ENCODE measurements at regions not wholly inside any gene's neighbourhood (a gene's known extent, or its start where the extent isn't known, plus 50 kb on each side); places are given as distances from the start of the nearest gene placed in this dataset.

DNA sequence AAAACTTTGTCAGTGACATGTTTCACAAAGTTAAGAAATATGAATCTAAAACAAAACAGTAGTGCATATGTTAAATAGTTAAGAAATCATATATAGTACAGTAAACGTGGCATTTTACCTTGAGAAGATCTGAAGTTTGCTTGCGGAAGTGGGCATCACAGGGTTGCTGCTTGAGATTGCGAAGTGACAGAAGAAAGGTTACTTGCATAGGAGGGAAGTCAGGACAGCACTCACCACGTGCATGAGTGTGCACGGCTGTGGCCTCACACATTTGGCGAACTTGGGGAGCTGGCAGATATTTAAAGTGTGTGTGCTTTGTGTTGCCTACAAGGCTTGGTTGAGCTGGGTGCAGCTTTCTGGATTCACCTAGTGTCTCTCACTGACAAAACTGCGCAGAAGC is 431.5 kb upstream of the ARID1B start:
- TF ChIP-seq, protein P1, sequence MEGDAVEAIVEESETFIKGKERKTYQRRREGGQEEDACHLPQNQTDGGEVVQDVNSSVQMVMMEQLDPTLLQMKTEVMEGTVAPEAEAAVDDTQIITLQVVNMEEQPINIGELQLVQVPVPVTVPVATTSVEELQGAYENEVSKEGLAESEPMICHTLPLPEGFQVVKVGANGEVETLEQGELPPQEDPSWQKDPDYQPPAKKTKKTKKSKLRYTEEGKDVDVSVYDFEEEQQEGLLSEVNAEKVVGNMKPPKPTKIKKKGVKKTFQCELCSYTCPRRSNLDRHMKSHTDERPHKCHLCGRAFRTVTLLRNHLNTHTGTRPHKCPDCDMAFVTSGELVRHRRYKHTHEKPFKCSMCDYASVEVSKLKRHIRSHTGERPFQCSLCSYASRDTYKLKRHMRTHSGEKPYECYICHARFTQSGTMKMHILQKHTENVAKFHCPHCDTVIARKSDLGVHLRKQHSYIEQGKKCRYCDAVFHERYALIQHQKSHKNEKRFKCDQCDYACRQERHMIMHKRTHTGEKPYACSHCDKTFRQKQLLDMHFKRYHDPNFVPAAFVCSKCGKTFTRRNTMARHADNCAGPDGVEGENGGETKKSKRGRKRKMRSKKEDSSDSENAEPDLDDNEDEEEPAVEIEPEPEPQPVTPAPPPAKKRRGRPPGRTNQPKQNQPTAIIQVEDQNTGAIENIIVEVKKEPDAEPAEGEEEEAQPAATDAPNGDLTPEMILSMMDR (IDR thresholded peaks at IDR 0.05; ENCODE audit: insufficient read depth, low read length), result no peak
- TF ChIP-seq POLR2AphosphoS5 (IDR thresholded peaks at IDR 0.05; ENCODE audit: low read depth) (no peak), GABPA (IDR thresholded peaks at IDR 0.05; ENCODE audit: low read depth) (no peak), SPI1 (IDR thresholded peaks at IDR 0.05; ENCODE audit: borderline replicate concordance, low read depth) (peak; percentile 24; the same call in 1 of the 2 replicates)
- TF ChIP-seq, protein P2, sequence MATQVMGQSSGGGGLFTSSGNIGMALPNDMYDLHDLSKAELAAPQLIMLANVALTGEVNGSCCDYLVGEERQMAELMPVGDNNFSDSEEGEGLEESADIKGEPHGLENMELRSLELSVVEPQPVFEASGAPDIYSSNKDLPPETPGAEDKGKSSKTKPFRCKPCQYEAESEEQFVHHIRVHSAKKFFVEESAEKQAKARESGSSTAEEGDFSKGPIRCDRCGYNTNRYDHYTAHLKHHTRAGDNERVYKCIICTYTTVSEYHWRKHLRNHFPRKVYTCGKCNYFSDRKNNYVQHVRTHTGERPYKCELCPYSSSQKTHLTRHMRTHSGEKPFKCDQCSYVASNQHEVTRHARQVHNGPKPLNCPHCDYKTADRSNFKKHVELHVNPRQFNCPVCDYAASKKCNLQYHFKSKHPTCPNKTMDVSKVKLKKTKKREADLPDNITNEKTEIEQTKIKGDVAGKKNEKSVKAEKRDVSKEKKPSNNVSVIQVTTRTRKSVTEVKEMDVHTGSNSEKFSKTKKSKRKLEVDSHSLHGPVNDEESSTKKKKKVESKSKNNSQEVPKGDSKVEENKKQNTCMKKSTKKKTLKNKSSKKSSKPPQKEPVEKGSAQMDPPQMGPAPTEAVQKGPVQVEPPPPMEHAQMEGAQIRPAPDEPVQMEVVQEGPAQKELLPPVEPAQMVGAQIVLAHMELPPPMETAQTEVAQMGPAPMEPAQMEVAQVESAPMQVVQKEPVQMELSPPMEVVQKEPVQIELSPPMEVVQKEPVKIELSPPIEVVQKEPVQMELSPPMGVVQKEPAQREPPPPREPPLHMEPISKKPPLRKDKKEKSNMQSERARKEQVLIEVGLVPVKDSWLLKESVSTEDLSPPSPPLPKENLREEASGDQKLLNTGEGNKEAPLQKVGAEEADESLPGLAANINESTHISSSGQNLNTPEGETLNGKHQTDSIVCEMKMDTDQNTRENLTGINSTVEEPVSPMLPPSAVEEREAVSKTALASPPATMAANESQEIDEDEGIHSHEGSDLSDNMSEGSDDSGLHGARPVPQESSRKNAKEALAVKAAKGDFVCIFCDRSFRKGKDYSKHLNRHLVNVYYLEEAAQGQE (IDR thresholded peaks at IDR 0.05; ENCODE audit: insufficient replicate concordance, low read depth), result no peak
